Retinal pigment epithelial cell (primary cell): ENCODE measurements at regions not wholly inside any gene's neighbourhood (a gene's known extent, or its start where the extent isn't known, plus 50 kb on each side); places are given as distances from the start of the nearest gene placed in this dataset.

Experiments used
- DNase-seq: peaks from one replicate; pipeline ENCODE4 v3.0.0-alpha.2; 2010; ENCODE audit warnings: low read depth
- H3K4me3 ChIP-seq: 2 replicates; pipeline ENCODE4 v1.5.1; 2011; ENCODE audit warnings: mild to moderate bottlenecking, low read length, control low read depth, moderate library complexity
- CTCF ChIP-seq: conservative IDR thresholded peaks from 2 replicates; pipeline ENCODE4 v1.5.1; 2011; ENCODE audit warnings: low read depth, low read length, control low read depth, inconsistent platforms

DNA sequence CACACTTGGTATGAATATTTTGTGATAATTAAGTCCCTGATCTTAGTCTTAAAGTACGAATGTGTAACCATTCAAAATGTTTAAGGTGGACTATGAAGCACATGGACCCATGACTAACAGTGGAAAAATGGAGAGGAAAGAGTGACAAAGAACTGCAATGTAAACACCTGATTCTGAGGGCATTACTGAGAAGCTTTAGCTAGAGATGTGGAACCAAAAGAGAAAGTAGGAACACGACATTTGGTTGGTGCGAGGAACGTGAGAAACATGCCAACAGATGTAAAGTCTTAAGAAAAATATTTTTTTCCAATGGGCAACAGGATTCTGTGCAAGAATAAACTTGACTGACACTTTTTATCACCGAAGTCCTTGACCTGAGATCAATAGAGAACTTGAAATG, 1618.6 kb downstream of the DPP10 start:
- H3K4me3 ChIP-seq, result no peak overlapping the region
- TF ChIP-seq CTCF, result no peak
- DNase-seq, result no peak

GRCh38 chr2:116073731-116074130, 1631.3 kb downstream of the DPP10 start:
- TF ChIP-seq CTCF, result no peak
- H3K4me3 ChIP-seq, result no peak overlapping the region
- DNase-seq, result no peak

DNA sequence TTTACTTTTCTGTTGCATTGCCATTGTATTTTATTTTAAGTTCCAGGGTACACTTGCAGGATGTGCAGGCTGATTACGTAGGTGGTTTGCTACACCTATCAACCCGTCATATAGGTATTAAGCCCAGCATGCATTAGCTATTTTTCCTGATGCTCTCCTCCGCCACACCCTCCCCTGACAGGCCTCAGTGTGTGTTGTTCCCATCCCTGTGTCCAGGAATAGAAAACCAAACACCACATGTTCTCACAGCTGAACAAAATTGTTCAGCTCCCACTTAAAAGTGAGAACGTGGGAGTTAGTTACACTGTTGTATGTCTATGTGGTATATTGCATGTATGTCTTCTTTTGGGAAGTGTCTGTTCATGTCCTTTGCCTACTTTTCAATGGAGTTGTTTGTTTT, 1631.7 kb downstream of the DPP10 start:
- TF ChIP-seq CTCF, result no peak
- no peak overlapping the region for H3K4me3 ChIP-seq
- DNase-seq, result no peak

GRCh38 chr2:116088236-116088635, 1645.8 kb downstream of the DPP10 start:
- DNase-seq, result no peak
- H3K4me3 ChIP-seq, result no peak overlapping the region
- TF ChIP-seq CTCF, result no peak

DNA sequence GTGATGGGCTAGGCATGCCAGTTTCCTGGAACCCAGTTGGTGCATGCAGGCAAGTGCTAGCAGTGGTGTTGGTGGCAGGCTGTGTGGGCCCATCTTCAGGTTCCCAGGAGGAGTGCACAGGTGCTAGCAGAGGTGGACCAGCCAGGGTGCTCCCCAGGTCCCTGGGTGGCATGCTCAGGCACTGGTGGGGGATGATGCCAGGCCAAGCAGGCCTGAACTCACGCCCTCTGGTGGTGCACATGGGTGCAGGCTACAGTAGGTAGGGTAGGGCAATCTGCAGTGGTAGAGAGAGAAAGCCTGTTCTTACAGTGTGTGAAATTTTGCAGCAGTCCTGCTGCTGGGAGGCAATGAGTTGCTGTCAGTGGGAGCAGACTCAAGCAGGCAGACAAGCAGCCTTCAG, 1651.8 kb downstream of the DPP10 start:
- H3K4me3 ChIP-seq, result no peak overlapping the region
- no peak for DNase-seq
- TF ChIP-seq CTCF, result no peak

- H3K4me3 ChIP-seq, result no peak overlapping the region
- TF ChIP-seq CTCF, result no peak
- no peak for DNase-seq
Measured at GRCh38 chr2:116095636-116096035, 1653.2 kb downstream of the DPP10 start.

- DNase-seq, result no peak
- no peak for TF ChIP-seq CTCF
- H3K4me3 ChIP-seq, result no peak overlapping the region
Measured at GRCh38 chr2:116098049-116098448, 1655.6 kb downstream of the DPP10 start.
